GM23338 (cell line): ENCODE measurements at regions not wholly inside any gene's neighbourhood (a gene's known extent, or its start where the extent isn't known, plus 50 kb on each side); places are given as distances from the start of the nearest gene placed in this dataset.

Experiments
- ATAC-seq: fragments of 200-7000 bp; cut with Tn5 transposase; 3 replicates; pipeline ENCODE4 v1.9.1; 2020
- DNase-seq: peaks from one replicate; pipeline ENCODE4 v3.0.0-alpha.2; 2015; ENCODE audit warnings: low spot score
- H2AFZ ChIP-seq: fragments of 200-600 bp; sonication (generic); 2 replicates; pipeline ENCODE4 v1.8.0; 2016; ENCODE audit warnings: antibody characterized with exemption, mild to moderate bottlenecking, moderate library complexity
- H3F3A ChIP-seq: fragments of 200-600 bp; sonication (generic); replicated peaks from 2 replicates; pipeline ENCODE4 v1.8.0; 2017; ENCODE audit warnings: antibody characterized with exemption, mixed run types, low read depth
- H3K27ac ChIP-seq: fragments of 200-600 bp; sonication (generic); 2 replicates; pipeline ENCODE4 v1.6.1; 2016; ENCODE audit warnings: low read depth
- H3K27me3 ChIP-seq: fragments of 200-600 bp; sonication (generic); 2 replicates; pipeline ENCODE4 v1.8.0; 2016; ENCODE audit warnings: mild to moderate bottlenecking, mixed run types, moderate library complexity; ENCODE audit not compliant: insufficient read depth
- H3K36me3 ChIP-seq: fragments of 200-600 bp; sonication (generic); 2 replicates; pipeline ENCODE4 v1.8.0; 2016; ENCODE audit warnings: mild to moderate bottlenecking; ENCODE audit not compliant: insufficient read depth
- H3K4me1 ChIP-seq: fragments of 200-600 bp; sonication (generic); 2 replicates; pipeline ENCODE4 v1.8.0; 2016; ENCODE audit warnings: mild to moderate bottlenecking, moderate library complexity; ENCODE audit not compliant: insufficient read depth
- H3K4me2 ChIP-seq: fragments of 200-600 bp; sonication (generic); 2 replicates; pipeline ENCODE4 v1.7.1; 2017; ENCODE audit warnings: mixed run types
- H3K4me3 ChIP-seq: fragments of 200-600 bp; sonication (generic); 2 replicates; pipeline ENCODE4 v1.6.1; 2016; ENCODE audit warnings: mixed run types
- H3K79me2 ChIP-seq: fragments of 200-600 bp; sonication (generic); replicated peaks from 2 replicates; pipeline ENCODE4 v1.8.0; 2017; ENCODE audit warnings: mild to moderate bottlenecking; ENCODE audit not compliant: insufficient read depth
- H3K9me2 ChIP-seq: fragments of 200-600 bp; sonication (generic); 2 replicates; pipeline ENCODE4 v1.8.0; 2017; ENCODE audit not compliant: insufficient read depth
- H4K20me1 ChIP-seq: fragments of 200-600 bp; sonication (generic); replicated peaks from 2 replicates; pipeline ENCODE4 v1.8.0; 2017; ENCODE audit warnings: mild to moderate bottlenecking; ENCODE audit not compliant: insufficient read depth
- H3K27ac Mint-ChIP-seq: 2 replicates; pipeline ENCODE4 v1.8.0; 2020; ENCODE audit warnings: inconsistent platforms, mild to moderate bottlenecking, moderate library complexity, mixed read lengths
- H3K27me3 Mint-ChIP-seq: 3 replicates; pipeline ENCODE4 v1.8.0; 2022; ENCODE audit warnings: low read depth, mild to moderate bottlenecking, moderate library complexity, mixed read lengths, inconsistent platforms; ENCODE audit not compliant: insufficient read depth, poor library complexity
- H3K36me3 Mint-ChIP-seq: 3 replicates; pipeline ENCODE4 v1.8.0; 2021; ENCODE audit warnings: low read depth, mild to moderate bottlenecking, inconsistent platforms, moderate library complexity, mixed read lengths
- H3K4me1 Mint-ChIP-seq: 3 replicates; pipeline ENCODE4 v1.8.0; 2020; ENCODE audit warnings: mild to moderate bottlenecking, inconsistent platforms, mixed read lengths
- H3K4me3 Mint-ChIP-seq: 3 replicates; pipeline ENCODE4 v1.8.0; 2021; ENCODE audit warnings: moderate library complexity, mild to moderate bottlenecking, inconsistent platforms, mixed read lengths
- H3K9me3 Mint-ChIP-seq: 3 replicates; pipeline ENCODE4 v1.8.0; 2020; ENCODE audit warnings: moderate library complexity, mild to moderate bottlenecking, inconsistent platforms, mixed read lengths
- CTCF ChIP-seq, 2 experiments: fragments of 200-600 bp in 1 of 2; sonication (generic) in 1 of 2; conservative IDR thresholded peaks; 2 replicates each; pipeline versions ENCODE4 v1.5.1 to v1.6.1; 2016 to 2017; ENCODE audit warnings: antibody characterized with exemption in 2 of 2, low read depth in 2 of 2, mild to moderate bottlenecking in 2 of 2, moderate library complexity in 1 of 2
- EZH2 ChIP-seq: fragments of 200-600 bp; sonication (generic); IDR thresholded peaks from one replicate; pipeline ENCODE4 v1.8.0; 2017; ENCODE audit warnings: antibody characterized with exemption, mild to moderate bottlenecking, low read depth; ENCODE audit not compliant: unreplicated experiment
- JUNB ChIP-seq: IDR thresholded peaks from one replicate; pipeline ENCODE4 v1.6.1; 2016; ENCODE audit warnings: antibody characterized with exemption; ENCODE audit not compliant: unreplicated experiment
- POLR2AphosphoS5 ChIP-seq: IDR thresholded peaks from 2 replicates; pipeline ENCODE4 v1.6.1; 2016; ENCODE audit warnings: antibody characterized with exemption, low read depth
- ZNF114 ChIP-seq: fragments of 250-450 bp; sonication (Bioruptor Pico); IDR thresholded peaks from 2 replicates; pipeline ENCODE4 v1.5.0; 2020; ENCODE audit warnings: mild to moderate bottlenecking, moderate library complexity
- TF ChIP-seq, protein P1 (sequence below): fragments of 250-450 bp; sonication (Bioruptor Pico); IDR thresholded peaks from 2 replicates; pipeline ENCODE4 v1.5.0; 2020; ENCODE audit warnings: mild to moderate bottlenecking, moderate library complexity
- TF ChIP-seq, protein P2 (sequence below): IDR thresholded peaks from 2 replicates; pipeline ENCODE4 v1.6.1; 2016; ENCODE audit warnings: antibody characterized with exemption

GRCh38 chr14:54213536-54213935 lies 183.3 kb upstream of the CDKN3 start (continued):
- TF ChIP-seq, protein P1, sequence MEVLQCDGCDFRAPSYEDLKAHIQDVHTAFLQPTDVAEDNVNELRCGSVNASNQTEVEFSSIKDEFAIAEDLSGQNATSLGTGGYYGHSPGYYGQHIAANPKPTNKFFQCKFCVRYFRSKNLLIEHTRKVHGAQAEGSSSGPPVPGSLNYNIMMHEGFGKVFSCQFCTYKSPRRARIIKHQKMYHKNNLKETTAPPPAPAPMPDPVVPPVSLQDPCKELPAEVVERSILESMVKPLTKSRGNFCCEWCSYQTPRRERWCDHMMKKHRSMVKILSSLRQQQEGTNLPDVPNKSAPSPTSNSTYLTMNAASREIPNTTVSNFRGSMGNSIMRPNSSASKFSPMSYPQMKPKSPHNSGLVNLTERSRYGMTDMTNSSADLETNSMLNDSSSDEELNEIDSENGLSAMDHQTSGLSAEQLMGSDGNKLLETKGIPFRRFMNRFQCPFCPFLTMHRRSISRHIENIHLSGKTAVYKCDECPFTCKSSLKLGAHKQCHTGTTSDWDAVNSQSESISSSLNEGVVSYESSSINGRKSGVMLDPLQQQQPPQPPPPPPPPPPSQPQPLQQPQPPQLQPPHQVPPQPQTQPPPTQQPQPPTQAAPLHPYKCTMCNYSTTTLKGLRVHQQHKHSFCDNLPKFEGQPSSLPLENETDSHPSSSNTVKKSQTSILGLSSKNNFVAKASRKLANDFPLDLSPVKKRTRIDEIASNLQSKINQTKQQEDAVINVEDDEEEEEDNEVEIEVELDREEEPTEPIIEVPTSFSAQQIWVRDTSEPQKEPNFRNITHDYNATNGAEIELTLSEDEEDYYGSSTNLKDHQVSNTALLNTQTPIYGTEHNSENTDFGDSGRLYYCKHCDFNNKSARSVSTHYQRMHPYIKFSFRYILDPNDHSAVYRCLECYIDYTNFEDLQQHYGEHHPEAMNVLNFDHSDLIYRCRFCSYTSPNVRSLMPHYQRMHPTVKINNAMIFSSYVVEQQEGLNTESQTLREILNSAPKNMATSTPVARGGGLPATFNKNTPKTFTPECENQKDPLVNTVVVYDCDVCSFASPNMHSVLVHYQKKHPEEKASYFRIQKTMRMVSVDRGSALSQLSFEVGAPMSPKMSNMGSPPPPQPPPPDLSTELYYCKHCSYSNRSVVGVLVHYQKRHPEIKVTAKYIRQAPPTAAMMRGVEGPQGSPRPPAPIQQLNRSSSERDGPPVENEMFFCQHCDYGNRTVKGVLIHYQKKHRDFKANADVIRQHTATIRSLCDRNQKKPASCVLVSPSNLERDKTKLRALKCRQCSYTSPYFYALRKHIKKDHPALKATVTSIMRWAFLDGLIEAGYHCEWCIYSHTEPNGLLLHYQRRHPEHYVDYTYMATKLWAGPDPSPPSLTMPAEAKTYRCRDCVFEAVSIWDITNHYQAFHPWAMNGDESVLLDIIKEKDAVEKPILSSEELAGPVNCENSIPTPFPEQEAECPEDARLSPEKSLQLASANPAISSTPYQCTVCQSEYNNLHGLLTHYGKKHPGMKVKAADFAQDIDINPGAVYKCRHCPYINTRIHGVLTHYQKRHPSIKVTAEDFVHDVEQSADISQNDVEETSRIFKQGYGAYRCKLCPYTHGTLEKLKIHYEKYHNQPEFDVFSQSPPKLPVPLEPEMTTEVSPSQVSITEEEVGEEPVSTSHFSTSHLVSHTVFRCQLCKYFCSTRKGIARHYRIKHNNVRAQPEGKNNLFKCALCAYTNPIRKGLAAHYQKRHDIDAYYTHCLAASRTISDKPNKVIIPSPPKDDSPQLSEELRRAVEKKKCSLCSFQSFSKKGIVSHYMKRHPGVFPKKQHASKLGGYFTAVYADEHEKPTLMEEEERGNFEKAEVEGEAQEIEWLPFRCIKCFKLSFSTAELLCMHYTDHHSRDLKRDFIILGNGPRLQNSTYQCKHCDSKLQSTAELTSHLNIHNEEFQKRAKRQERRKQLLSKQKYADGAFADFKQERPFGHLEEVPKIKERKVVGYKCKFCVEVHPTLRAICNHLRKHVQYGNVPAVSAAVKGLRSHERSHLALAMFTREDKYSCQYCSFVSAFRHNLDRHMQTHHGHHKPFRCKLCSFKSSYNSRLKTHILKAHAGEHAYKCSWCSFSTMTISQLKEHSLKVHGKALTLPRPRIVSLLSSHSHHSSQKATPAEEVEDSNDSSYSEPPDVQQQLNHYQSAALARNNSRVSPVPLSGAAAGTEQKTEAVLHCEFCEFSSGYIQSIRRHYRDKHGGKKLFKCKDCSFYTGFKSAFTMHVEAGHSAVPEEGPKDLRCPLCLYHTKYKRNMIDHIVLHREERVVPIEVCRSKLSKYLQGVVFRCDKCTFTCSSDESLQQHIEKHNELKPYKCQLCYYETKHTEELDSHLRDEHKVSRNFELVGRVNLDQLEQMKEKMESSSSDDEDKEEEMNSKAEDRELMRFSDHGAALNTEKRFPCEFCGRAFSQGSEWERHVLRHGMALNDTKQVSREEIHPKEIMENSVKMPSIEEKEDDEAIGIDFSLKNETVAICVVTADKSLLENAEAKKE (CRISPR knock-in tag): no peak

DNA sequence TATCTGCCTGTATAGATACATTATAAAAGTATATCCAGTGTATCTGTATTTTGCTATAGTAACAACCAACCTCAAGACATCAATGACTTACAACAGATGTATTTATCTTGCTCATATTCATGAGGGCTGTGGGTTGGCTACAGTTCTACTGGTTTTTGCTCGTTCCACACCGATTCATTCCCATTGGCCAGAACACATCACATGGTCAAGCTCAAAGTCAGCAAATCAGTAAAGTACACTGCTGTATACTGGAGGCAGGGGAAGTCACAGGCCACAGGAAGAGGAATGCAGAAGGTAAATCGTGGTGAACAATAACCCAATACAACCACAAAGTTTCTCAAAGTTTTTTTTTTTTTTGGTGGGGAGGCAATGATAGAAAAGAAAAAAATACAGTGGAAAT lies 180.0 kb upstream of the CDKN3 start:
- H3K36me3 Mint-ChIP-seq: no peaks in the 10 kb centered on the region
- H3K4me1 ChIP-seq: peaks cover 13% of the 10 kb centered on the region
- H3K9me2 ChIP-seq: no peaks in the 10 kb centered on the region
- H2AFZ ChIP-seq: no peak overlapping the region
- no peaks in the 10 kb centered on the region for H3K9me3 Mint-ChIP-seq
- no peak overlapping the region for H3K4me3 ChIP-seq
- ATAC-seq (no peak), DNase-seq (no peak)
- H3K27ac ChIP-seq: no peak overlapping the region
- no peak overlapping the region for H3K4me3 Mint-ChIP-seq
- H3K36me3 ChIP-seq: no peaks in the 10 kb centered on the region
- H4K20me1 ChIP-seq: no peaks in the 10 kb centered on the region
- H3K27me3 Mint-ChIP-seq: peaks cover 37% of the 10 kb centered on the region
- H3K27me3 ChIP-seq: peaks cover 47% of the 10 kb centered on the region
- H3F3A ChIP-seq: peaks cover 4% of the 10 kb centered on the region; the same call in 1 of the 2 replicates
- no peak overlapping the region for H3K27ac Mint-ChIP-seq
- peaks cover 19% of the 10 kb centered on the region; the same call in 2 of the 3 replicates for H3K4me1 Mint-ChIP-seq
- no peak overlapping the region for H3K4me2 ChIP-seq
- H3K79me2 ChIP-seq: no peaks in the 10 kb centered on the region
- no peak for TF ChIP-seq ZNF114 (CRISPR knock-in tag)
- TF ChIP-seq, protein P1 (CRISPR knock-in tag): no peak
- TF ChIP-seq, protein P2, sequence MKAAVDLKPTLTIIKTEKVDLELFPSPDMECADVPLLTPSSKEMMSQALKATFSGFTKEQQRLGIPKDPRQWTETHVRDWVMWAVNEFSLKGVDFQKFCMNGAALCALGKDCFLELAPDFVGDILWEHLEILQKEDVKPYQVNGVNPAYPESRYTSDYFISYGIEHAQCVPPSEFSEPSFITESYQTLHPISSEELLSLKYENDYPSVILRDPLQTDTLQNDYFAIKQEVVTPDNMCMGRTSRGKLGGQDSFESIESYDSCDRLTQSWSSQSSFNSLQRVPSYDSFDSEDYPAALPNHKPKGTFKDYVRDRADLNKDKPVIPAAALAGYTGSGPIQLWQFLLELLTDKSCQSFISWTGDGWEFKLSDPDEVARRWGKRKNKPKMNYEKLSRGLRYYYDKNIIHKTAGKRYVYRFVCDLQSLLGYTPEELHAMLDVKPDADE: no peak
- TF ChIP-seq CTCF (conservative IDR thresholded peaks at IDR 0.05; ENCODE audit: low read depth in 2 of 2): no peak
- TF ChIP-seq POLR2AphosphoS5: no peak
- TF ChIP-seq JUNB: no peak
- TF ChIP-seq EZH2: no peak
